Central memory CD8-positive, alpha-beta T cell (primary cell): ENCODE measurements at regions not wholly inside any gene's neighbourhood (a gene's known extent, or its start where the extent isn't known, plus 50 kb on each side); places are given as distances from the start of the nearest gene placed in this dataset.

ENCODE experiments used
- ATAC-seq: fragments of 150-1000 bp; cut with Tn5 transposase; replicated peaks from 2 replicates; pipeline ENCODE4 v1.10.0; 2022; ENCODE audit warnings: mild to moderate bottlenecking, moderate FRiP score, moderate number of reproducible peaks; ENCODE audit not compliant: poor library complexity, severe bottlenecking; ENCODE audit errors: extremely low read depth
- DNase-seq, 2 donors: peaks; one replicate each; pipeline ENCODE4 v3.0.0; 2021; ENCODE audit warnings: low spot score in 2 of 2
- H3K27ac Mint-ChIP-seq: one replicate; pipeline ENCODE4 v1.8.0; 2022; ENCODE audit warnings: low read depth, mild to moderate bottlenecking, moderate library complexity, mixed read lengths
- H3K27me3 Mint-ChIP-seq: one replicate; pipeline ENCODE4 v1.8.0; 2022; ENCODE audit warnings: mixed read lengths
- H3K36me3 Mint-ChIP-seq: one replicate; pipeline ENCODE4 v1.8.0; 2022; ENCODE audit warnings: mild to moderate bottlenecking, moderate library complexity, mixed read lengths; ENCODE audit not compliant: insufficient read depth
- H3K4me1 Mint-ChIP-seq: one replicate; pipeline ENCODE4 v1.8.0; 2022; ENCODE audit warnings: mixed read lengths
- H3K4me3 Mint-ChIP-seq: one replicate; pipeline ENCODE4 v1.8.0; 2022; ENCODE audit warnings: mild to moderate bottlenecking, moderate library complexity, mixed read lengths
- H3K9me3 Mint-ChIP-seq: one replicate; pipeline ENCODE4 v1.8.0; 2022; ENCODE audit warnings: mixed read lengths

GRCh38 chr13:89603187-89603586, 1744.3 kb upstream of the MIR17HG start:
- Mint-ChIP-seq H3K4me3 (no peak overlapping the region), H3K27ac (no peak overlapping the region), H3K4me1 (no peaks in the 10 kb centered on the region), H3K9me3 (peaks cover 31% of the 10 kb centered on the region), H3K27me3 (no peaks in the 10 kb centered on the region), H3K36me3 (peaks cover 2% of the 10 kb centered on the region)
- DNase-seq, result no peak
- no peak for ATAC-seq

DNA sequence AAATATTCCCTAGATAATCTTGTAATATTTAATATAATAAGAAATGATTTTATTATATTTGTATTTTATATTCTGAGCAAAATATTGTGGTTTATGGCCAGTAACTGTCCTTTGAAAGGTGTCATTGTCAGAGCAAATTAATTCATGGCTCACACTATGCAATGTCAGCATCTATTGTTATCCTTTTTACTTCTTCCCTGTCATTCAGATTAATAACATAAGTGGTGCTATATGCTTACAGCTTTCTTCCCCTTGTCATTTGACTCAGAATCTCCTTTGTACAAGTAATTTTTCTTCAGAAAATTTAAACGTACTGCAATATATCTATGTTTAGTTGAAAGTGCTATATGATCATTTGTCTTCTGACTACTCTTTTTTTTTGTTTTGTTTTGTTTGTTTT, 1738.2 kb upstream of the MIR17HG start:
- Mint-ChIP-seq H3K4me3 (no peak overlapping the region), H3K9me3 (peaks cover 31% of the 10 kb centered on the region)
- no peak for ATAC-seq

GRCh38 chr13:89610331-89610730, 1737.2 kb upstream of the MIR17HG start:
- Mint-ChIP-seq H3K27me3 (no peaks in the 10 kb centered on the region), H3K9me3 (peaks cover 24% of the 10 kb centered on the region), H3K4me1 (no peaks in the 10 kb centered on the region), H3K27ac (no peak overlapping the region), H3K36me3 (peaks cover 2% of the 10 kb centered on the region), H3K4me3 (no peak overlapping the region)
- DNase-seq (no peak), ATAC-seq (no peak)

More for the DNA sequence above, 1738.2 kb upstream of the MIR17HG start:
- Mint-ChIP-seq H3K27ac (no peak overlapping the region), H3K4me1 (no peaks in the 10 kb centered on the region), H3K36me3 (peaks cover 2% of the 10 kb centered on the region), H3K27me3 (no peaks in the 10 kb centered on the region)
- DNase-seq, result no peak

- Mint-ChIP-seq H3K36me3 (peaks cover 2% of the 10 kb centered on the region), H3K27me3 (no peaks in the 10 kb centered on the region), H3K4me3 (no peak overlapping the region), H3K4me1 (no peaks in the 10 kb centered on the region), H3K27ac (no peak overlapping the region), H3K9me3 (peaks cover 18% of the 10 kb centered on the region)
- ATAC-seq (no peak), DNase-seq (no peak)
These were observed 1736.6 kb upstream of the MIR17HG start for GRCh38 chr13:89610881-89611280.

- H3K4me1 Mint-ChIP-seq, result no peaks in the 10 kb centered on the region
- H3K36me3 Mint-ChIP-seq, result peaks cover 1% of the 10 kb centered on the region
- DNase-seq, result no peak
- H3K27me3 Mint-ChIP-seq, result no peaks in the 10 kb centered on the region
- no peak overlapping the region for H3K27ac Mint-ChIP-seq
- no peak overlapping the region for H3K4me3 Mint-ChIP-seq
- H3K9me3 Mint-ChIP-seq, result peaks cover 9% of the 10 kb centered on the region
- ATAC-seq, result no peak
These were observed 1719.5 kb upstream of the MIR17HG start for GRCh38 chr13:89627996-89628395.

GRCh38 chr13:89628567-89628966, 1718.9 kb upstream of the MIR17HG start:
- ATAC-seq (no peak), DNase-seq (no peak)
- H3K27ac Mint-ChIP-seq, result no peak overlapping the region
- no peak overlapping the region for H3K4me3 Mint-ChIP-seq
- no peaks in the 10 kb centered on the region for H3K4me1 Mint-ChIP-seq
- peaks cover 1% of the 10 kb centered on the region for H3K36me3 Mint-ChIP-seq
- no peaks in the 10 kb centered on the region for H3K27me3 Mint-ChIP-seq
- H3K9me3 Mint-ChIP-seq, result peaks cover 11% of the 10 kb centered on the region

DNA sequence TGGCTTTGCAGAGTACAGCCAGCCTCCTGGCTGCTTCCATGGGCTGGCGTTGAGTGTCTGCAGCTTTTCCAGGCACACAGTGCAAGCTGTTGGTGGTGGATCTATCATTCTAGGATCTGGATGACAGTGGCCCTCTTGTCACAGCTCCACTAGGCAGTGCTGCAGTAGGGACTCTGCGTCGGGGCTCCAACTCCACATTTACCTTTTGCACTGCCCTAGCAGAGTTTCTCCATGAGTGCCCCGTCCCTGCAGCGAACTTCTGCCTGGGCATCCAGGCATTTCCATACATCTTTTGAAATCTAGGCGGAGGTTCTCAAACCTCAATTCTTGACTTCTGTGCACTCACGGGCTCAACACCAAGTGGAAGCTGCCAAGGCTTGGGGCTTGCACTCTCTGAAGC, 1697.3 kb upstream of the MIR17HG start:
- ATAC-seq (no peak), DNase-seq (no peak)
- H3K4me1 Mint-ChIP-seq, result no peaks in the 10 kb centered on the region
- no peaks in the 10 kb centered on the region for H3K27me3 Mint-ChIP-seq
- no peak overlapping the region for H3K27ac Mint-ChIP-seq
- peaks cover 23% of the 10 kb centered on the region for H3K9me3 Mint-ChIP-seq
- H3K36me3 Mint-ChIP-seq, result no peaks in the 10 kb centered on the region
- no peak overlapping the region for H3K4me3 Mint-ChIP-seq

DNA sequence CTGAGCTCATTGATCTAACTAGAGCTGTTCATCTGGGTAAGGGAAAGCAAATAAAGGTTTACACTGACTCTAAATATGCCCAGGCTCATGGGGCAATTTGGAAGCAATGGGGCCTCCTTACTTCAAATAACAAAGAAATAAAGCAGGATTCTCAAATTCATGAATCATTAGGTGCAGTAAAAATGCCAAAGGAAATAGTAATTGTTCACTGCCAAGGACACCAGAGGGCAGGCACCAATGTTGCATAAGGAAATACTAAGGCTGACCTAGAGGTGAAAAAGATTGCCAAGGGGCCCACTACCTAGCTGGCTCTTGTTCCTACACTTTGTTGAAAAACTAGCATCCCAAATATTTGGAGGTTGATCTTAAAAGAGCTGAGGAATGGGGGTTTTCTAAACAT, 1686.7 kb upstream of the MIR17HG start:
- H3K4me3 Mint-ChIP-seq, result no peak overlapping the region
- ATAC-seq (no peak), DNase-seq (no peak)
- no peak overlapping the region for H3K27ac Mint-ChIP-seq
- H3K4me1 Mint-ChIP-seq, result no peaks in the 10 kb centered on the region
- no peaks in the 10 kb centered on the region for H3K36me3 Mint-ChIP-seq
- H3K9me3 Mint-ChIP-seq, result peaks cover 23% of the 10 kb centered on the region
- H3K27me3 Mint-ChIP-seq, result no peaks in the 10 kb centered on the region

DNA sequence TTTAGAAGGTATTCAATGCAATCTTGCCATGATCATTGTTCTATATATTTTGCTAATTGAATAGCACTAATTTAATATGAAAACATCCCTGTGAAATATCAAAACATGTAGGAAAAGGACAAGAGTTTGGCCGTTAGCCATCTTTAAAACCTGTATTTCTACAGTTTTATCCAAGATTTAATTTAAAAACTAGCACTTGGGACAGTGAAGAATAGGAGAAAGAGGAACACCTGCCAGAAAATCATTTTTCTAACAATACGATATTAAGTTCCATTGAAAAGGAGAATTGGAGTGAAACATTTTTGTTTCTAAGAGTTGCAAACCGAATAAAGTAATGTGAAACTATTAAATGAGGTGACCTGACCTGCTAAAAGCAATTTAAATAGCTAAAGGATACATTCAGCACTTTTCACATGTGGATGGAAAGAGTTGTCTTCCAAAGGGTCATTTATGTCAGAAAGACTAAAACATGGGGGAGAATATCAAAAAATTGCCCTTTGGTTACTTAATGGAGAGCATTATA, 1673.6 kb upstream of the MIR17HG start:
- peaks cover 6% of the 10 kb centered on the region for H3K9me3 Mint-ChIP-seq
- DNase-seq, result no peak
- no peaks in the 10 kb centered on the region for H3K4me1 Mint-ChIP-seq
- no peak overlapping the region for H3K27ac Mint-ChIP-seq
- H3K36me3 Mint-ChIP-seq, result no peaks in the 10 kb centered on the region
- H3K27me3 Mint-ChIP-seq, result no peaks in the 10 kb centered on the region
- no peak for ATAC-seq
- H3K4me3 Mint-ChIP-seq, result no peak overlapping the region

GRCh38 chr13:89678466-89679121, 1668.9 kb upstream of the MIR17HG start:
- Mint-ChIP-seq H3K27me3 (no peaks in the 10 kb centered on the region), H3K9me3 (peaks cover 9% of the 10 kb centered on the region), H3K36me3 (no peaks in the 10 kb centered on the region), H3K27ac (no peak overlapping the region), H3K4me1 (no peaks in the 10 kb centered on the region), H3K4me3 (no peak overlapping the region)
- ATAC-seq (no peak), DNase-seq (no peak)

- ATAC-seq (no peak), DNase-seq (no peak)
- no peaks in the 10 kb centered on the region for H3K27me3 Mint-ChIP-seq
- H3K4me3 Mint-ChIP-seq, result no peak overlapping the region
- peaks cover 15% of the 10 kb centered on the region for H3K9me3 Mint-ChIP-seq
- H3K27ac Mint-ChIP-seq, result no peak overlapping the region
- no peaks in the 10 kb centered on the region for H3K36me3 Mint-ChIP-seq
- H3K4me1 Mint-ChIP-seq, result no peaks in the 10 kb centered on the region
These were observed 1662.6 kb upstream of the MIR17HG start for GRCh38 chr13:89684896-89685295.

DNA sequence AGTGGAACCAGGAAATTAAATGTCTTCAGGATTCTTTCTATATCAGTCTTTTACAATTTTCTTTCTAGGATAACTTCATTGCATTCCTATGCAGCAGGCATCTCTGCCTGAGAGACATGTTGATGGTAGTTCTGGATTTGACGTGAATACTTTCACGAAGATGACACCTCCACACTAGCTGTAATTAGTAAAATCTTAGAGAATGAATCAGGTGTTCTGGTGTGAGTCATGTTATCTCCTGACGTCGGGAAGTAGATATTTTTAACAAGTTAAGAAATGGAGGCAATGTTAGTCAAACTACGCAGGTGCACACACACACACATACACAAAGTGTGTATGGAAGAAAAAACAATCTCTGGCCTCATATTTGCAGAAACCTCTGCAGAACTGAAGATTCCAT, 1661.3 kb upstream of the MIR17HG start:
- DNase-seq, result no peak
- Mint-ChIP-seq H3K4me1 (no peaks in the 10 kb centered on the region), H3K36me3 (no peaks in the 10 kb centered on the region), H3K27ac (no peak overlapping the region), H3K27me3 (no peaks in the 10 kb centered on the region), H3K4me3 (no peak overlapping the region), H3K9me3 (peaks cover 23% of the 10 kb centered on the region)
- no peak for ATAC-seq

- no peak overlapping the region for H3K4me3 Mint-ChIP-seq
- H3K9me3 Mint-ChIP-seq, result peaks cover 23% of the 10 kb centered on the region
- H3K27me3 Mint-ChIP-seq, result no peaks in the 10 kb centered on the region
- no peaks in the 10 kb centered on the region for H3K36me3 Mint-ChIP-seq
- ATAC-seq (no peak), DNase-seq (no peak)
- H3K27ac Mint-ChIP-seq, result no peak overlapping the region
- H3K4me1 Mint-ChIP-seq, result no peaks in the 10 kb centered on the region
These were observed 1660.4 kb upstream of the MIR17HG start for GRCh38 chr13:89687066-89687465.
